ENCODE measurements at regions not wholly inside any gene's neighbourhood (a gene's known extent, or its start where the extent isn't known, plus 50 kb on each side); places are given as distances from the start of the nearest gene placed in this dataset.
"Not testable (repeated sequence)": the region's sequence is repeated elsewhere in the genome, so short reads cannot be mapped to it uniquely, and the experiment has no call there.

GRCh38 chr2:106339609-106340008 lies 128.6 kb downstream of the RGPD3 start:
- no peak for DNase-seq (ENCODE audit: low read depth in 1 of 2, low spot score in 1 of 2)

GRCh38 chr2:106339132-106339531 lies 129.1 kb downstream of the RGPD3 start:
- no peak for DNase-seq (ENCODE audit: low read depth in 1 of 2, low spot score in 1 of 2)

GRCh38 chr2:106338043-106338442 lies 130.2 kb downstream of the RGPD3 start:
- DNase-seq (ENCODE audit: low read depth in 1 of 2, low spot score in 1 of 2): no peak

GRCh38 chr2:106336737-106337136 lies 131.5 kb downstream of the RGPD3 start:
- DNase-seq (ENCODE audit: low read depth in 1 of 2, low spot score in 1 of 2): no peak

- DNase-seq (ENCODE audit: low read depth in 1 of 2, low spot score in 1 of 2): no peak
These were observed 132.1 kb downstream of the RGPD3 start for GRCh38 chr2:106336108-106336507.

GRCh38 chr2:106334802-106335201 lies 133.4 kb downstream of the RGPD3 start:
- DNase-seq (ENCODE audit: low read depth in 1 of 2, low spot score in 1 of 2): no peak

GRCh38 chr2:106333253-106333873 lies 134.8 kb downstream of the RGPD3 start:
- DNase-seq (ENCODE audit: low read depth in 1 of 2, low spot score in 1 of 2): not testable (repeated sequence)

- no peak for DNase-seq (ENCODE audit: low read depth in 1 of 2, low spot score in 1 of 2)
These were observed 136.2 kb downstream of the RGPD3 start for GRCh38 chr2:106332054-106332453.

- DNase-seq (ENCODE audit: low read depth in 1 of 2, low spot score in 1 of 2): not testable (repeated sequence)
These were observed 136.5 kb upstream of the UXS1 start for GRCh38 chr2:106330384-106331261.

- no peak for DNase-seq (ENCODE audit: low read depth in 1 of 2, low spot score in 1 of 2)
These were observed 129.4 kb upstream of the UXS1 start for GRCh38 chr2:106323337-106324013.

GRCh38 chr2:106322281-106322680 lies 128.2 kb upstream of the UXS1 start:
- no peak for DNase-seq (ENCODE audit: low read depth in 1 of 2, low spot score in 1 of 2)

- DNase-seq (ENCODE audit: low read depth in 1 of 2, low spot score in 1 of 2): not testable (repeated sequence)
These were observed 126.3 kb upstream of the UXS1 start for GRCh38 chr2:106320439-106320838.

- DNase-seq (ENCODE audit: low read depth in 1 of 2, low spot score in 1 of 2): no peak
These were observed 122.8 kb upstream of the UXS1 start for GRCh38 chr2:106316915-106317314.

- no peak for DNase-seq (ENCODE audit: low read depth in 1 of 2, low spot score in 1 of 2)
These were observed 120.3 kb upstream of the UXS1 start for GRCh38 chr2:106314444-106314843.

GRCh38 chr2:106311041-106311370 lies 116.9 kb upstream of the UXS1 start:
- no peak for DNase-seq (ENCODE audit: low read depth in 1 of 2, low spot score in 1 of 2)

- DNase-seq (ENCODE audit: low read depth in 1 of 2, low spot score in 1 of 2): no peak
These were observed 113.8 kb upstream of the UXS1 start for GRCh38 chr2:106307860-106308259.

- DNase-seq (ENCODE audit: low read depth in 1 of 2, low spot score in 1 of 2): no peak
These were observed 112.3 kb upstream of the UXS1 start for GRCh38 chr2:106306387-106306786.

GRCh38 chr2:106304612-106305184 lies 110.6 kb upstream of the UXS1 start:
- no peak for DNase-seq (ENCODE audit: low read depth in 1 of 2, low spot score in 1 of 2)

- DNase-seq (ENCODE audit: low read depth in 1 of 2, low spot score in 1 of 2): no peak
These were observed 105.6 kb upstream of the UXS1 start for GRCh38 chr2:106299696-106300095.

GRCh38 chr2:106296182-106296815 lies 102.2 kb upstream of the UXS1 start:
- DNase-seq (ENCODE audit: low read depth in 1 of 2, low spot score in 1 of 2): no peak

GRCh38 chr2:106294182-106294581 lies 100.1 kb upstream of the UXS1 start:
- DNase-seq (ENCODE audit: low read depth in 1 of 2, low spot score in 1 of 2): no peak
